LoVo (cell line): ENCODE measurements at regions not wholly inside any gene's neighbourhood (a gene's known extent, or its start where the extent isn't known, plus 50 kb on each side); places are given as distances from the start of the nearest gene placed in this dataset.
A peak's percentile ranks its signal among the peaks of the same experiment; 100 is the strongest.
"Not testable (repeated sequence)": the region's sequence is repeated elsewhere in the genome, so short reads cannot be mapped to it uniquely, and the experiment has no call there.

ENCODE experiments used
- DNase-seq: peaks from one replicate; pipeline ENCODE4 v3.0.0-alpha.2; 2016; ENCODE audit warnings: low spot score

GRCh38 chr3:76198086-76198485 is 412.7 kb upstream of the ZNF717 start:
- no peak for DNase-seq

DNA sequence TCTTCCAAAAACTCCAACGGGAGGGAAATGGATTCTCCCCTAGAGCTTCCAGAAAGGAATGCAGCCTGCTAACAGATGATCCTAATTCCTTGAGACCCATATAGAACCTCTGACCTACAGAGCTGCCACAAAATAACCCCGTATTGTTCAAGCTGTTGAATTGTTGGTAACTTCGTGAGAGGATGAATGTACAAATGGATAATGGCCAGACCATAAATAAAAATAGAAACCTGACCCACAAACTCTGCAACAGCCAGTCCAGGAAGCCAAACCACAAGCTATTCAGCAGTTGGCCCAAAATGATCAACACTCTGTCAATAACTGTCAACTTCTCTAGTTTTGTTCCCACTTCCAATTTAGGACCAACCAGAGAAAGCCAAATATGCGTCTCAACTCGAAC is 414.0 kb upstream of the ZNF717 start:
- DNase-seq = no peak

GRCh38 chr3:76203578-76203977 is 418.2 kb upstream of the ZNF717 start:
- no peak for DNase-seq

GRCh38 chr3:76206346-76206745 is 421.0 kb upstream of the ZNF717 start:
- no peak for DNase-seq

- no peak for DNase-seq
These were observed 427.3 kb upstream of the ZNF717 start for GRCh38 chr3:76212679-76213078.

- peak; percentile 28 for DNase-seq
These were observed 436.9 kb upstream of the ZNF717 start for GRCh38 chr3:76222201-76222600.

GRCh38 chr3:76231258-76231657 is 445.9 kb upstream of the ZNF717 start:
- DNase-seq = no peak

DNA sequence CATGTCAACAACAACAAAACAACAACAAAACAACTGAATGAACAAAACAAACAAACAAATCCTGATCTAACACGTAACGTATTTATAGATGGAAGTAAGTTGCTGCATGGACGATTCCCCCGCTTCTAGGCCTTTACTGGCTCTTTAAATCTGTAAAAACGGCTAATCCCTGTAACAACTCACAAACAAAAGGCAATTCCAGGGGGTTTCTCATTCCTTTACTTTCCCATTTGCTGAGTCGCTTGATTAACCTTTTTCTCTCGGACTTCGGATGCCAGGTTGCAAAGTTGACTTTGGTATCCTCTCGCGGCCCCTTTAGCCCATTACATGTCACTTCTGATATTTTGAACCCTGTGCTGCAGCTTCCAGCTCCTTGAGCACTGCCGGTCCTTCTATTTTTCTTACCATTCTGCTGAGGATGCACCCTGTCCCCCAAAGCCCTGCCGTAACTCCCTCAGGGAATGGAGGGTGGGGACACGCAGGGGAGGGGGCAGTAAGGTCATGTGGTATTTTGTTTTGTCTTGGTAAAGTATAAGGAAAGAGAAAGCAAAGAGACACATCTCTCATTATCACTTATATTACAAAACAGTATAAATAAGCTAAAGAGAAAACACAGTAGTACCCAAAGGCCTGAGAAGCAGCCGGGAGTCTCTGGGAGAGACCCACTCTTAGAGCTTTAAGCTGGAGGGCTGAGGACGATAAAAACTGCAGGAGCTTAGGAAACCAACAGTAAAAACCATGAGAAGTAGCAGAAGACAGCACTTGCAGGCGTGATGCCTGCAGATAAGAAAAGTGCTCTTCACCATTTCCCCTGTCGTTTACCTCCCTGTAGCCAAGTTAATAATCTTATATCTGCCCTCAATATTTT is 457.8 kb upstream of the ZNF717 start:
- no peak for DNase-seq

DNA sequence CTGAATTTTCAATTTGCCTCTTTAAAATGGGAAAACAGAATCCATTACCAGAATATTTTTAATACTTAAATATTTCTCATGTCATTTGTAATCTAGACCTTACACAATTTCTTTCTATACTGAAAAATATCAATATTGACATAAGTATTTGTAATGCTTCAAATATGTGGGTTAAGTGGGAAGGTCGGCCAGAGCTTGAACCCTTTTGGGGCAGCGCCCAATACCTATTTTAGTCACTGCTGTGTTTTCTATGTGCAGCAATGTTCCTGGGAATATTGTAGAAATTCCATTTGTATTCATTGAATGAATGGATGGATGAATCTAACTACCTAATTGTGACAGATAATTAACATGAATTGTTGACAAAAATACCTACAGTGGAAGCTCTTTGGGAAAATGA is 459.7 kb upstream of the ZNF717 start:
- DNase-seq = no peak

- no peak for DNase-seq
These were observed 460.3 kb upstream of the ZNF717 start for GRCh38 chr3:76245622-76246021.

- no peak for DNase-seq
These were observed 479.1 kb upstream of the ZNF717 start for GRCh38 chr3:76264496-76264895.

DNA sequence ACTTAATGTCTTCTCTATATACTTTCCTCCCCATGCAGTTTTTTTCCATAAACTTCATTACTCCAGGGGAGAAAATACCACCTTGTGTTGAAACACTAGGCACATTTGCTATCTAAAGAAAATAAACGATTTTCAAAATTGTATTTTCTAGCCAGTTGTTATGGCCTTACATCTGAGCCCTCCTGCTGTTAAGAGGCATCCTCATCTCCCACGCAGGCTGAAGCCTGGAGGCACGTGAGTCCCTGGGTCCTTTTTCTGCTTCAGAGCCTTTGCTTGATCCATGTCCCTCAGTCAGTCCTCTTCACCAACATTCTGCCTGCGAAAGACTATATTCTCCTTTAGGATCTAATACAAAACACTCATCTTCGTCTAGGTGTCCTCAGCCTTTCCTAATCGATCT is 479.6 kb upstream of the ZNF717 start:
- DNase-seq = no peak

DNA sequence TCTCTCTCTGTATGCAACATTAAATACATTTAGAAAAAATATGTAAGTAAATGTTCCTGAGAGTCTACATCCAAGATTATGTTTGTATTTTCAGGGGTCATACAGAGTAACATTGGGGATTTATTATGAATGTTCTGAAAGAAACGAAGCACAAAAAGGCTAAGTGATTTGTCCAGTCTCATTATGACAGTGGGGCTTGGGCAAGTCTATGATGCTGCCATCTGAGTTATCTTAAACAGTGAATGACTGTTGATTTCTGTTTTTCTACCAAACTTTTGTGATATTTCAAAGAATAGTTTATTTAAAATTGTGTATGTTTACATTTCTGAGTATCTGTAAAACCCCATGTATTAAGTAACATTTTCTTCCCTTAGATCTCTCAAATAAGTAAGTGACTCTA is 481.2 kb upstream of the ZNF717 start:
- no peak for DNase-seq

DNA sequence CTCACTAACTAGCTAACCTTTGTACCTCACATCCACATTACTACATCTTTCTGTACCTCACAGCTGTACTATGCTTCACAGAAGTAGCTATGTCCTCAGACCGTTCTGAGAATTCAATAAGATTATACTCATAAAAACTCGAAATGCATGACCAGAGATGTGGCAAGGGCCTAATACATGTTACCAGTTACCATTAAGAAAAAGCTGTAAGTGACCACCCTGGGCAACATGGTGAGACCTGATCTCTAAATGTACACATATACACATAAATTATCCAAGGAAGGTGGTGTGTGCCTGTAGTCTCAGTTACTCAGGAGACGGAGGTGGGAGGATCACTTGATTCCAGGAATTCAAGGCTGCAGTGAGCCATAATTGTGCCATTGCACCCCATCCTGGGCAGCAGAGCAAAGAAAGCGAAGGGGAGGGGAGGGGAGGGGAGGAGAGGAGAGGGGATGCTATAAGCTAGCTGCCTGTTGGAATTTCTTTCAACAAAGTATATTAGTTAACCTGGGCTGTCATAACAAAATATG is 482.6 kb upstream of the ZNF717 start:
- DNase-seq = no peak

- no peak for DNase-seq
These were observed 508.5 kb upstream of the ZNF717 start for GRCh38 chr3:76293856-76294255.

- no peak for DNase-seq
These were observed 515.4 kb upstream of the ZNF717 start for GRCh38 chr3:76300746-76301145.

GRCh38 chr3:76307556-76307955 is 522.2 kb upstream of the ZNF717 start:
- no peak for DNase-seq

DNA sequence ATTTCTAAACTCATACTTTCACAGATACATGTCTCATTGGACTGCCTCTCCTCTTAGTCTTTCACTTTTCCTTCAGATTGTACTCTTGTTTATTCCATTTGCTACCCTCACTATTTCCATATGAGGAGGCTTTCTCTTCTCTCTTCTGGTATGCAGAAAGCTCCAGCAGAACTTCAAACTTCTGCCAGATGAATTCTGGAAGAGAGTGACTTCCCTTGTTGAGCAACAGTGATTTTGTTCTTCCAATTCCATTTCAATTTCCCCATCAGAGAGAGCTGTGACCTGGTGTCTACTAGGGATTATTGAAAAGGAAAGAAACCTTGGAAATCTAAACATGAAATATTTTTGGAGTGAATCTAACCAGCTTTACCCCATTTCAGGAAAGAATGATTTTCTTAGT is 523.2 kb upstream of the ZNF717 start:
- no peak for DNase-seq

DNA sequence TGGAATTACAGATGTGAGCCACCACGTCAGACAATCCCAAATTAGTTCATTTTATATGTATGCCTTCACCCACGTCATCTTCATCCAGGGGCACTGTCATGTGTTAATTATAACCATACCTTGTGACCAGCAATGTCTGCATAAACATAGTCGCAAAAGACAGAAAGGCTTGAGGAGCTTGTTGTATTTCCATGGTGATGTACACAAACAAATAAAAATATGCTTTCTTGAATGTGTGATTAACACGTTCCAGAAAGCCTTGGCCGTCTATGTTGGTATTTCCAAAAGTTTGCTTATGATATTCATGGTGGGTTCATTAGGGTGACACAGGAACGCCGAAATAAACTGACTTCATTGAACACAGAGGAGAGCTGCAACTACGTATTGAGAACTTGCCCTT is 524.7 kb upstream of the ZNF717 start:
- no peak for DNase-seq

DNA sequence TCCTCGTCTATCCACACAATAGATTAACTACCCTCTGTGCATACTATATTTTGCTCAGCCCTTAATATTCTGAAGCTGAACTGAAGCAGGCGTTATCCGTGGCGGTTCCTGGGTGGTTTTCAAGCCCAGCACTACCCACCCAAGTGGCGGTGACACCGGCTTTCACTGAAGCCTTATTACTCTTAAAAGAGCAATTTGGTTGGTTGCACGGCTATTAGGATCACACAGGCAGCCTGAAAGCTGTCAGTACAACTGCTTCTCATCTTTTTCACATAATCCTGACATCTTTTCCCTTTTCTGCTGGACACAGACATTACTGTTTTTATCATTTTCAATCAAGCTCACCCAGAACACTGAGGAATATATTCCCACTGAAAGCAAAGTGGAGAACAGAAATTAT is 525.3 kb upstream of the ZNF717 start:
- no peak for DNase-seq

- no peak for DNase-seq
These were observed 526.6 kb upstream of the ZNF717 start for GRCh38 chr3:76311941-76312340.

GRCh38 chr3:76315906-76316305 is 530.6 kb upstream of the ZNF717 start:
- not testable (repeated sequence) for DNase-seq

GRCh38 chr3:76321614-76322013 is 536.3 kb upstream of the ZNF717 start:
- DNase-seq = no peak

DNA sequence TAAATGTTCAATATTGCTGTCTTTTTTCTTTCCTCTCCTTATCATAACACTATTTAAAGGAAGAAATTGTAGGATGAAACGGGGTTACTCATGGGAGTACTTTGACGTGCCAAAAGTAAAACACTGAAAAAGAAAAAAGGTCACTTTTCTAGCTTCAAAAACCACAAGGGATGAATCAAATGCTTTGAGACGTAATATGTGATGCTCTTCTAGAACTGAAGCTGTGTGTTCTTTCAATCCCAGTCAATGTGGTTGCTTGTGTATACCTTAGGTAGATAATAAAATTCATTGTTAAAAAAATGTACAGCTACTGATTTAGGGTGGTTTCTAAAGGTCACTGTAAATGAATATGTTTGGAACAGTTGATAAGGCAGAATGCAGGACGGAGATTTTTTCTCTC is 538.8 kb upstream of the ZNF717 start:
- DNase-seq = no peak
